Panc1 (cell line): ENCODE measurements at regions not wholly inside any gene's neighbourhood (a gene's known extent, or its start where the extent isn't known, plus 50 kb on each side); places are given as distances from the start of the nearest gene placed in this dataset.

Experiments used
- POLR2AphosphoS5 ChIP-seq: IDR thresholded peaks from 2 replicates; pipeline ENCODE4 v1.6.1; 2012; ENCODE audit warnings: mild to moderate bottlenecking, low read depth, low read length, moderate library complexity
- TF ChIP-seq, protein P1 (sequence below), 2 experiments: IDR thresholded peaks; 2 replicates each; pipeline ENCODE4 v1.6.1; 2011 to 2012; ENCODE audit warnings: low read depth in 2 of 2, control low read depth in 1 of 2, low read length in 1 of 2, mild to moderate bottlenecking in 1 of 2, moderate library complexity in 1 of 2; ENCODE audit not compliant: insufficient read depth in 1 of 2
- TF ChIP-seq, protein P2 (sequence below): fragments of 450-650 bp; IDR thresholded peaks from 2 replicates; pipeline ENCODE4 v1.5.1; 2017; ENCODE audit warnings: mild to moderate bottlenecking

DNA sequence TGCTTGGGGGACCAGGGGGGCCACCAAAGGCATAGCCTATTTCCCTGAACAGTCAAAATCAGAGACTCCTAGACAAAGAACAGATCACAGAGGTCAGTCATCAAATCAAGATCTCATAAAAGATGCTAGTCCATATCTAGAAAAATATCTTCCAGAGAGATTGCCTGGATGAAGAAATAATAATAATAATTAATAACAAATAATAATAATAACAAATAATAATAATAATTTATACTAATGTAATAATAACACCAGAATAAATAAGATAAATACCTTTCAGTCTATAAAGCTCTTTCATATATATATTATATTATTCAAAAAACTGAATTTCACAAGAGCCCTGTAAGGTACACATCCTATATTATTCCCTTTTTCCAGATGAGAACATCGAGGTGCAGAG is 129.6 kb downstream of the PAX1 start:
- no peak for TF ChIP-seq POLR2AphosphoS5
- TF ChIP-seq, protein P1, sequence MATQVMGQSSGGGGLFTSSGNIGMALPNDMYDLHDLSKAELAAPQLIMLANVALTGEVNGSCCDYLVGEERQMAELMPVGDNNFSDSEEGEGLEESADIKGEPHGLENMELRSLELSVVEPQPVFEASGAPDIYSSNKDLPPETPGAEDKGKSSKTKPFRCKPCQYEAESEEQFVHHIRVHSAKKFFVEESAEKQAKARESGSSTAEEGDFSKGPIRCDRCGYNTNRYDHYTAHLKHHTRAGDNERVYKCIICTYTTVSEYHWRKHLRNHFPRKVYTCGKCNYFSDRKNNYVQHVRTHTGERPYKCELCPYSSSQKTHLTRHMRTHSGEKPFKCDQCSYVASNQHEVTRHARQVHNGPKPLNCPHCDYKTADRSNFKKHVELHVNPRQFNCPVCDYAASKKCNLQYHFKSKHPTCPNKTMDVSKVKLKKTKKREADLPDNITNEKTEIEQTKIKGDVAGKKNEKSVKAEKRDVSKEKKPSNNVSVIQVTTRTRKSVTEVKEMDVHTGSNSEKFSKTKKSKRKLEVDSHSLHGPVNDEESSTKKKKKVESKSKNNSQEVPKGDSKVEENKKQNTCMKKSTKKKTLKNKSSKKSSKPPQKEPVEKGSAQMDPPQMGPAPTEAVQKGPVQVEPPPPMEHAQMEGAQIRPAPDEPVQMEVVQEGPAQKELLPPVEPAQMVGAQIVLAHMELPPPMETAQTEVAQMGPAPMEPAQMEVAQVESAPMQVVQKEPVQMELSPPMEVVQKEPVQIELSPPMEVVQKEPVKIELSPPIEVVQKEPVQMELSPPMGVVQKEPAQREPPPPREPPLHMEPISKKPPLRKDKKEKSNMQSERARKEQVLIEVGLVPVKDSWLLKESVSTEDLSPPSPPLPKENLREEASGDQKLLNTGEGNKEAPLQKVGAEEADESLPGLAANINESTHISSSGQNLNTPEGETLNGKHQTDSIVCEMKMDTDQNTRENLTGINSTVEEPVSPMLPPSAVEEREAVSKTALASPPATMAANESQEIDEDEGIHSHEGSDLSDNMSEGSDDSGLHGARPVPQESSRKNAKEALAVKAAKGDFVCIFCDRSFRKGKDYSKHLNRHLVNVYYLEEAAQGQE (IDR thresholded peaks at IDR 0.05; ENCODE audit: insufficient read depth in 1 of 2, low read depth in 2 of 2, low read length in 1 of 2) = no peak
- TF ChIP-seq, protein P2, sequence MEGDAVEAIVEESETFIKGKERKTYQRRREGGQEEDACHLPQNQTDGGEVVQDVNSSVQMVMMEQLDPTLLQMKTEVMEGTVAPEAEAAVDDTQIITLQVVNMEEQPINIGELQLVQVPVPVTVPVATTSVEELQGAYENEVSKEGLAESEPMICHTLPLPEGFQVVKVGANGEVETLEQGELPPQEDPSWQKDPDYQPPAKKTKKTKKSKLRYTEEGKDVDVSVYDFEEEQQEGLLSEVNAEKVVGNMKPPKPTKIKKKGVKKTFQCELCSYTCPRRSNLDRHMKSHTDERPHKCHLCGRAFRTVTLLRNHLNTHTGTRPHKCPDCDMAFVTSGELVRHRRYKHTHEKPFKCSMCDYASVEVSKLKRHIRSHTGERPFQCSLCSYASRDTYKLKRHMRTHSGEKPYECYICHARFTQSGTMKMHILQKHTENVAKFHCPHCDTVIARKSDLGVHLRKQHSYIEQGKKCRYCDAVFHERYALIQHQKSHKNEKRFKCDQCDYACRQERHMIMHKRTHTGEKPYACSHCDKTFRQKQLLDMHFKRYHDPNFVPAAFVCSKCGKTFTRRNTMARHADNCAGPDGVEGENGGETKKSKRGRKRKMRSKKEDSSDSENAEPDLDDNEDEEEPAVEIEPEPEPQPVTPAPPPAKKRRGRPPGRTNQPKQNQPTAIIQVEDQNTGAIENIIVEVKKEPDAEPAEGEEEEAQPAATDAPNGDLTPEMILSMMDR = no peak
